ENCODE measurements at regions not wholly inside any gene's neighbourhood (a gene's known extent, or its start where the extent isn't known, plus 50 kb on each side); places are given as distances from the start of the nearest gene placed in this dataset.

DNA sequence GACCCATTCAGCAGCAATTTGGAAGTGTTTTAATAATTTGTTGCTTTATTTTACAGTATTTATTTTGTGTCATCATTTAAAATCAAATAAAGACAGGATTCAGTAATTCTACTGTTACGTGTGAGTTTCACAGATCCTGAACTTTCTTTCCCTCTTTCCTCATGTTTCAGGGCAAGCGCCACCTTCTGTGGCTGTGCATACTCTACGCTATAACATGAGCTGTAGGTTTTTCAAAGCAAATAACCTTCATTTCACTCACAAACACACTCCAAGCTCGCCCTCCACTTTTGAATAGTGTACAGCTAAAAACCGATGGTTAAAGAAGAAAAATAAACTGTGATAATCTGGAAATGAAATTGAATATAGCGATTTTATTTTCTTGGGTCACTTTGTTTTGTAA, 753.3 kb downstream of the OLFM4 start:
- Histone ChIP-seq H3K4me3 (ENCODE audit: extremely low read depth in 1 of 4, insufficient read depth in 2 of 4, low read depth in 3 of 4, low read length in 4 of 4) (peak overlapping the region in 1 of 4 experiments; percentile 19; a peak in 1 of 8 replicates), H2BK5ac (ENCODE audit: low read depth, low read length) (no peak overlapping the region), H3K56ac (replicated peaks; ENCODE audit: insufficient read length, low read depth, low read length) (no peak overlapping the region), H2BK15ac (ENCODE audit: low read length) (no peak overlapping the region), H3K36me3 (ENCODE audit: control insufficient read depth in 2 of 4, insufficient read depth in 4 of 4, low read length in 3 of 4) (no peaks in the 10 kb centered on the region), H4K91ac (replicated peaks; ENCODE audit: insufficient read length, low read length) (no peak overlapping the region), H2AFZ (ENCODE audit: low read length) (no peak overlapping the region), H4K5ac (ENCODE audit: insufficient read length, low read depth, low read length) (no peak overlapping the region), H2BK20ac (ENCODE audit: low read length) (no peak overlapping the region), H3K4ac (replicated peaks; ENCODE audit: insufficient read length, low read depth, low read length) (no peak overlapping the region), H2BK12ac (ENCODE audit: low read depth, low read length) (no peak overlapping the region), H3K27me3 (replicated peaks in 1 of 4; ENCODE audit: control insufficient read depth in 3 of 4, extremely low read depth in 1 of 4, insufficient read depth in 3 of 4, low read length in 3 of 4) (no peaks in the 10 kb centered on the region; a peak in 1 of 7 replicates), H3K79me2 (ENCODE audit: control insufficient read depth in 1 of 2, insufficient read depth in 2 of 2, low read length in 2 of 2) (no peaks in the 10 kb centered on the region), H3K9ac (replicated peaks in 1 of 4; ENCODE audit: extremely low read depth in 1 of 4, low read depth in 3 of 4, low read length in 3 of 4) (no peak overlapping the region), H3K4me1 (replicated peaks in 1 of 4; ENCODE audit: control insufficient read depth in 3 of 4, insufficient read depth in 4 of 4, low read length in 3 of 4) (peaks cover 0 to 3% (median 1%) of the 10 kb centered on the region in 4 experiments; a peak in 5 of 7 replicates), H4K20me1 (replicated peaks in 1 of 2; ENCODE audit: control insufficient read depth in 1 of 2, insufficient read depth in 2 of 2, low read length in 2 of 2) (no peaks in the 10 kb centered on the region), H2AK5ac (ENCODE audit: low read depth, low read length) (no peak overlapping the region), H3K79me1 (ENCODE audit: low read depth, low read length) (no peaks in the 10 kb centered on the region), H4K8ac (ENCODE audit: extremely low read depth, insufficient read depth, low read length) (no peak overlapping the region), H3K23me2 (ENCODE audit: low read depth, low read length) (no peaks in the 10 kb centered on the region), H3K9me3 (ENCODE audit: insufficient read depth in 2 of 2, low read depth in 1 of 2, low read length in 1 of 2) (no peaks in the 10 kb centered on the region), H2BK120ac (replicated peaks; ENCODE audit: low read depth, low read length) (no peak overlapping the region), H3K18ac (ENCODE audit: extremely low read depth, low read length) (no peak overlapping the region), H3K27ac (ENCODE audit: low read depth, low read length) (no peak overlapping the region), H3K14ac (ENCODE audit: insufficient read length) (no peak overlapping the region), H3K23ac (ENCODE audit: insufficient read length) (no peak overlapping the region), H3K4me2 (ENCODE audit: insufficient read depth in 1 of 2, low read depth in 2 of 2, low read length in 2 of 2) (no peak overlapping the region)
- ChIA-PET POLR2A (ENCODE audit: partially characterized antibody) (no interaction called here), CTCF (ENCODE audit: partially characterized antibody) (interaction anchor here (0.6 to 3.2 kb wide), 54 partner anchors 9 to 1464 kb away, joined by 3 to 28 read pairs (median 4); no protein-coding TSS in a partner anchor)
- TF ChIP-seq TEAD4 (IDR thresholded peaks at IDR 0.05; ENCODE audit: low read depth, low read length) (no peak), RAD21 (IDR thresholded peaks at IDR 0.05 in 1 of 2, conservative IDR thresholded peaks at IDR 0.05 in 1 of 2; ENCODE audit: low read depth in 2 of 2, low read length in 2 of 2) (peak; percentile 39 to 49)
- TF ChIP-seq, protein P1, sequence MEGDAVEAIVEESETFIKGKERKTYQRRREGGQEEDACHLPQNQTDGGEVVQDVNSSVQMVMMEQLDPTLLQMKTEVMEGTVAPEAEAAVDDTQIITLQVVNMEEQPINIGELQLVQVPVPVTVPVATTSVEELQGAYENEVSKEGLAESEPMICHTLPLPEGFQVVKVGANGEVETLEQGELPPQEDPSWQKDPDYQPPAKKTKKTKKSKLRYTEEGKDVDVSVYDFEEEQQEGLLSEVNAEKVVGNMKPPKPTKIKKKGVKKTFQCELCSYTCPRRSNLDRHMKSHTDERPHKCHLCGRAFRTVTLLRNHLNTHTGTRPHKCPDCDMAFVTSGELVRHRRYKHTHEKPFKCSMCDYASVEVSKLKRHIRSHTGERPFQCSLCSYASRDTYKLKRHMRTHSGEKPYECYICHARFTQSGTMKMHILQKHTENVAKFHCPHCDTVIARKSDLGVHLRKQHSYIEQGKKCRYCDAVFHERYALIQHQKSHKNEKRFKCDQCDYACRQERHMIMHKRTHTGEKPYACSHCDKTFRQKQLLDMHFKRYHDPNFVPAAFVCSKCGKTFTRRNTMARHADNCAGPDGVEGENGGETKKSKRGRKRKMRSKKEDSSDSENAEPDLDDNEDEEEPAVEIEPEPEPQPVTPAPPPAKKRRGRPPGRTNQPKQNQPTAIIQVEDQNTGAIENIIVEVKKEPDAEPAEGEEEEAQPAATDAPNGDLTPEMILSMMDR (IDR thresholded peaks at IDR 0.05; ENCODE audit: control extremely low read depth in 1 of 3, insufficient read depth in 1 of 3, low read depth in 1 of 3, low read length in 3 of 3), result peak in 2 of 3 experiments; percentile 43; a peak in 2 of 4 replicates
- DNase-seq (ENCODE audit: low read depth in 1 of 2, low spot score in 2 of 2), result no peak
- FAIRE-seq, result no peak
- 41% methylated on average over 6 of the region's 6 CpGs; no CpG with 5 or more reads in 1 of the 2 experiments for WGBS, 2 experiments (ENCODE audit: extremely low coverage in 1 of 2, insufficient coverage in 1 of 2, insufficient read length in 1 of 2, insufficient replicate concordance in 2 of 2, low coverage in 1 of 2, low lambda C conversion rate in 2 of 2, missing lambda C conversion rate in 1 of 2)
